Kidney (tissue), 13 donors: ENCODE measurements at regions not wholly inside any gene's neighbourhood (a gene's known extent, or its start where the extent isn't known, plus 50 kb on each side); places are given as distances from the start of the nearest gene placed in this dataset.
A peak's percentile ranks its signal among the peaks of the same experiment; 100 is the strongest.

Source experiments
- DNase-seq, 5 donors: peaks; one replicate each; pipeline ENCODE4 v3.0.0-alpha.2; 2013 to 2020
- FAIRE-seq: peaks from 2 replicates; lab custom pipeline; 2012; peaks lifted over from hg19 to GRCh38; lab: Jason Lieb, UNC
- H3K27ac ChIP-seq, 2 donors: one replicate each; pipeline ENCODE4 v1.7.0; 2013; ENCODE audit warnings: low read depth in 2 of 2, low read length in 2 of 2, inconsistent platforms in 1 of 2
- H3K27me3 ChIP-seq: one replicate; pipeline ENCODE4 v1.7.1; 2013; ENCODE audit warnings: low read length, inconsistent platforms; ENCODE audit not compliant: control insufficient read depth, insufficient read depth
- H3K36me3 ChIP-seq, 3 donors: one replicate each; pipeline versions ENCODE4 v1.7.0 to v1.7.1; 2013; ENCODE audit warnings: low read length in 3 of 3, control low read depth in 1 of 3, inconsistent platforms in 1 of 3; ENCODE audit not compliant: insufficient read depth in 3 of 3, control insufficient read depth in 2 of 3
- H3K4me1 ChIP-seq, 3 donors: one replicate each; pipeline versions ENCODE4 v1.7.0 to v1.7.1; 2013; ENCODE audit warnings: low read length in 3 of 3, inconsistent platforms in 1 of 3, low read depth in 1 of 3; ENCODE audit not compliant: control insufficient read depth in 2 of 3, insufficient read depth in 2 of 3
- H3K4me3 ChIP-seq, 3 donors: one replicate each; pipeline versions ENCODE4 v1.7.0 to v1.8.1; 2013; ENCODE audit warnings: low read length in 3 of 3, control low read depth in 1 of 3, inconsistent platforms in 1 of 3
- H3K9ac ChIP-seq, 3 donors: one replicate each; pipeline versions ENCODE4 v1.7.0 to v1.7.1; 2013; ENCODE audit warnings: low read length in 3 of 3, control low read depth in 1 of 3, inconsistent platforms in 1 of 3
- H3K9me3 ChIP-seq, 3 donors: one replicate each; pipeline versions ENCODE4 v1.7.0 to v1.7.1; 2013; ENCODE audit warnings: low read length in 3 of 3, control low read depth in 1 of 3, inconsistent platforms in 1 of 3; ENCODE audit not compliant: control insufficient read depth in 2 of 3, insufficient read depth in 1 of 3
- intact Hi-C: fragments of 100-400 bp; cut with DNase I; formaldehyde crosslinking; loops from one replicate; pipeline ENCODE4 v1.11.1; 2022
- TF ChIP-seq, protein P1 (sequence below): IDR thresholded peaks from 3 replicates; pipeline ENCODE4 v1.5.1; 2012; ENCODE audit warnings: mild to moderate bottlenecking, moderate library complexity, borderline replicate concordance; ENCODE audit not compliant: insufficient read depth; ENCODE audit errors: extremely low read depth
- donor health status: control.
- donor health status: control.
- donor health status: control.
- donor health status: control.
- donor health status: control.
- donor health status: DM: yes; HTN: yes; CAD: no.
- donor health status: Normal renal cell carcinoma (clear cell type).

DNA sequence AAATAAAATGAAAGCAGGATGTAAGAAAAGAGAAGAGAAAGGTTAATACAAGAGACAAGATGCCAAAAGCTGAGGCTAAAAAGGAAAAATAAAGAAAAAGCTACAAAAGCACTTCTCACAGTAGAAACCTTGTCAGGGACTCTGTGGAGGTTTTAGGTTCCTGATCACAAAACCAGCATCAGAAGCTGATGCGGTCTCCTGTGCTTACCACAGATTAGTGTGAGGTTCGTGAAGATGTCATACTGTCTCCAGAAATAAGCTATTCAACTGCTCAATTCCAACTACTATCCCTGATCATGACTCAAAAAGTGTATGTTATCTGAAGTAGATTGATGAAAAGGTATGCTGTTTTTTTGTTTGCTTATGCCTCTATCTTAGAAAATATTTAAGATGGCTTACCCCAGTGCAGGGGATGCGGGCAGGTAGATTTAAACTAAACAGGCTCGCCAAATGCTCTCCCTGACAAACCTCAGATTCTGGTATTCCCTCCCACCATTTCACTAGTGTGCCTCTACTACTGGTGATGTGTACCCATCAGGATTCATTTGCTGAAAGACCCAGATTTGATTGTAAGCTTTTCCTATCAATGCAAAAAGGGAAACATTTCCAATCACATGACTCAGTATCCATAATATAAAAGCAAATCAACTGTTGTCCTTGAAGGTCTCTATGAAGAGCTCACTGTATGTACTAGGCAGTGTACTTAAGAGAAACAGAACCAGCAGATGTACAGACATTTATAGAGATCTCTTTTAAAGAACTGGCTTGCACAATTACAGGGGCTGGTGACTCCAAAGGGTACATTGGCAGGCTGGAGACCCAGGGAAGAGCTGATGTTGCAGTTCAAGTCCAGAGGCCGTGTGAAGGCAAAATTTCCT, 169.5 kb upstream of the FOXN3 start:
- no peak for FAIRE-seq
- intact Hi-C loops, result no loop called here
- Histone ChIP-seq H3K27ac (no peak overlapping the region), H3K27me3 (no peaks in the 10 kb centered on the region), H3K9ac (no peak overlapping the region), H3K9me3 (no peaks in the 10 kb centered on the region), H3K4me1 (peaks cover 0 to 3% (median 0%) of the 10 kb centered on the region in 3 donors), H3K4me3 (no peak overlapping the region), H3K36me3 (no peaks in the 10 kb centered on the region)
- no peak for DNase-seq
- TF ChIP-seq, protein P1, sequence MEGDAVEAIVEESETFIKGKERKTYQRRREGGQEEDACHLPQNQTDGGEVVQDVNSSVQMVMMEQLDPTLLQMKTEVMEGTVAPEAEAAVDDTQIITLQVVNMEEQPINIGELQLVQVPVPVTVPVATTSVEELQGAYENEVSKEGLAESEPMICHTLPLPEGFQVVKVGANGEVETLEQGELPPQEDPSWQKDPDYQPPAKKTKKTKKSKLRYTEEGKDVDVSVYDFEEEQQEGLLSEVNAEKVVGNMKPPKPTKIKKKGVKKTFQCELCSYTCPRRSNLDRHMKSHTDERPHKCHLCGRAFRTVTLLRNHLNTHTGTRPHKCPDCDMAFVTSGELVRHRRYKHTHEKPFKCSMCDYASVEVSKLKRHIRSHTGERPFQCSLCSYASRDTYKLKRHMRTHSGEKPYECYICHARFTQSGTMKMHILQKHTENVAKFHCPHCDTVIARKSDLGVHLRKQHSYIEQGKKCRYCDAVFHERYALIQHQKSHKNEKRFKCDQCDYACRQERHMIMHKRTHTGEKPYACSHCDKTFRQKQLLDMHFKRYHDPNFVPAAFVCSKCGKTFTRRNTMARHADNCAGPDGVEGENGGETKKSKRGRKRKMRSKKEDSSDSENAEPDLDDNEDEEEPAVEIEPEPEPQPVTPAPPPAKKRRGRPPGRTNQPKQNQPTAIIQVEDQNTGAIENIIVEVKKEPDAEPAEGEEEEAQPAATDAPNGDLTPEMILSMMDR, result no peak

DNA sequence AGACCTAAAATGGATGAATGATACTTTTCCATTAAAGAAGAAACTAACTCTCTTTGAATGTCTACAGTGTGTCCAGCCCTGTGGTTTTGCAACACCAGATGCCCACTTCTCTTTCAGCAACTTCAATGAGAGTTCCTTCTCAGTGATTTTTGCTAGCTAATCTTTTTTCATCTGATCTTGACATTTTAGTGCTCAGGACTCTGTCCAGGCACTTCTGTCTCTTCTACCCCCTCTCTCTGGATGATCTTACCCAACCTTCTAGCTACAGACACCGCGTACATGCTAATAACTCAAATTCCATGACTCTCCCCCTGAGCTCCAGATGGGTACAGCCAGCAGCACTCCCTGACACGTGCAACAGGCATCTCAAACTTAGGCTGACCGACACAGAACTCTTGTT, 161.1 kb upstream of the FOXN3 start:
- H3K9ac ChIP-seq, result no peak overlapping the region
- H3K4me1 ChIP-seq, result no peaks in the 10 kb centered on the region
- no peaks in the 10 kb centered on the region for H3K27me3 ChIP-seq
- intact Hi-C loops, result no loop called here
- no peak overlapping the region for H3K27ac ChIP-seq
- peak in 1 of 5 donors; percentile 16 for DNase-seq
- H3K4me3 ChIP-seq, result no peak overlapping the region
- no peaks in the 10 kb centered on the region for H3K9me3 ChIP-seq
- TF ChIP-seq, protein P1, result no peak
- H3K36me3 ChIP-seq, result no peaks in the 10 kb centered on the region
- FAIRE-seq, result no peak

DNA sequence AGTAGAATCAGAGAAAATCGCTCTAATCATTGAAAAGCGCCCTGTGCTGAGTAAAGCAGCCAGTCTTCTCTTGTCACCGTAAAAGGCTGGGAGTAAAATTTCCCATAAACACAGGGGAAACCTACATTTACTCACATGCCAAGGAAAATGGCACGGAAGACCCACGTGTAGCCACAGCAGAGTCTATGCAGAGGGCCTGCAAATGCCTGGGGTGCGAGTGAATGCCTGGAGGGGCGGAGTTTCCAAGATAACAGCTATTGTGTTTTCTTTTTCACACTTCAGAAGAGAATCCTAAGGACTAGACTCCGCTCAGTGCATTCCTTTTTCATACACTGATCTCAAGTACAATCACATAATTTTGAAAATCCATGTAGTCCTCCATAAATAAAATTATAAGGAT, 159.9 kb upstream of the FOXN3 start:
- H3K27ac ChIP-seq, result no peak overlapping the region
- H3K4me3 ChIP-seq, result no peak overlapping the region
- DNase-seq, result no peak
- H3K9me3 ChIP-seq, result no peaks in the 10 kb centered on the region
- no peaks in the 10 kb centered on the region for H3K36me3 ChIP-seq
- H3K9ac ChIP-seq, result no peak overlapping the region
- H3K4me1 ChIP-seq, result peaks cover 0 to 3% (median 0%) of the 10 kb centered on the region in 3 donors
- H3K27me3 ChIP-seq, result no peaks in the 10 kb centered on the region
- TF ChIP-seq, protein P1, result no peak
- FAIRE-seq, result no peak
- intact Hi-C loops, result no loop called here
